VCaP (cell line): ENCODE measurements at regions not wholly inside any gene's neighbourhood (a gene's known extent, or its start where the extent isn't known, plus 50 kb on each side); places are given as distances from the start of the nearest gene placed in this dataset.
"Not testable (repeated sequence)": the region's sequence is repeated elsewhere in the genome, so short reads cannot be mapped to it uniquely, and the experiment has no call there.

Experiments used
- H3K27ac ChIP-seq: fragments of 450-650 bp; 2 replicates; pipeline ENCODE4 v1.5.1; 2017
- CTCF ChIP-seq: fragments of 450-650 bp; conservative IDR thresholded peaks from 2 replicates; pipeline ENCODE4 v1.5.1; 2017; ENCODE audit warnings: mild to moderate bottlenecking, moderate library complexity

GRCh38 chr13:18697221-18697620, 484.4 kb downstream of the TUBA3C start:
- not testable (repeated sequence) for H3K27ac ChIP-seq

GRCh38 chr13:18677403-18677802, 504.2 kb downstream of the TUBA3C start:
- H3K27ac ChIP-seq: not testable (repeated sequence)

- not testable (repeated sequence) for H3K27ac ChIP-seq
Observed at GRCh38 chr13:18675268-18675667, 506.4 kb downstream of the TUBA3C start.

- not testable (repeated sequence) for H3K27ac ChIP-seq
Observed at GRCh38 chr13:18673794-18674193, 507.8 kb downstream of the TUBA3C start.

GRCh38 chr13:18666585-18666984, 515.0 kb downstream of the TUBA3C start:
- H3K27ac ChIP-seq: not testable (repeated sequence)

GRCh38 chr13:18665716-18666115, 515.9 kb downstream of the TUBA3C start:
- H3K27ac ChIP-seq: not testable (repeated sequence)

- not testable (repeated sequence) for H3K27ac ChIP-seq
Observed at GRCh38 chr13:18665124-18665523, 516.5 kb downstream of the TUBA3C start.

- TF ChIP-seq CTCF: peak; percentile 22; the same call in 1 of the 2 replicates
- not testable (repeated sequence) for H3K27ac ChIP-seq
Observed at GRCh38 chr13:18663222-18663621, 518.4 kb downstream of the TUBA3C start.

GRCh38 chr13:18643644-18644172, 537.9 kb downstream of the TUBA3C start:
- not testable (repeated sequence) for H3K27ac ChIP-seq

GRCh38 chr13:18628928-18629327, 552.7 kb downstream of the TUBA3C start:
- H3K27ac ChIP-seq: not testable (repeated sequence)

GRCh38 chr13:18628428-18628827, 553.2 kb downstream of the TUBA3C start:
- TF ChIP-seq CTCF: no peak

GRCh38 chr13:18624061-18624460, 557.6 kb downstream of the TUBA3C start:
- H3K27ac ChIP-seq: not testable (repeated sequence)

More at GRCh38 chr13:18628428-18628827, 553.2 kb downstream of the TUBA3C start:
- H3K27ac ChIP-seq: no peak overlapping the region

- not testable (repeated sequence) for H3K27ac ChIP-seq
Observed at GRCh38 chr13:18618442-18618841, 563.2 kb downstream of the TUBA3C start.

- not testable (repeated sequence) for H3K27ac ChIP-seq
Observed at GRCh38 chr13:18610476-18610875, 571.1 kb downstream of the TUBA3C start.

- not testable (repeated sequence) for H3K27ac ChIP-seq
Observed at GRCh38 chr13:18609371-18609770, 572.3 kb downstream of the TUBA3C start.

- H3K27ac ChIP-seq: not testable (repeated sequence)
Observed at GRCh38 chr13:18608851-18609250, 572.8 kb downstream of the TUBA3C start.

- H3K27ac ChIP-seq: not testable (repeated sequence)
Observed at GRCh38 chr13:18600366-18600765, 581.3 kb downstream of the TUBA3C start.

- not testable (repeated sequence) for H3K27ac ChIP-seq
Observed at GRCh38 chr13:18599791-18600211, 581.8 kb downstream of the TUBA3C start.

GRCh38 chr13:18598543-18598942, 583.1 kb downstream of the TUBA3C start:
- H3K27ac ChIP-seq: not testable (repeated sequence)

GRCh38 chr13:18597940-18598339, 583.7 kb downstream of the TUBA3C start:
- H3K27ac ChIP-seq: not testable (repeated sequence)

- not testable (repeated sequence) for H3K27ac ChIP-seq
Observed at GRCh38 chr13:18577103-18577502, 604.5 kb downstream of the TUBA3C start.
